T-cell (primary cell): ENCODE measurements at regions not wholly inside any gene's neighbourhood (a gene's known extent, or its start where the extent isn't known, plus 50 kb on each side); places are given as distances from the start of the nearest gene placed in this dataset.
A peak's percentile ranks its signal among the peaks of the same experiment; 100 is the strongest.

Experiments used
- ATAC-seq, 4 experiments: fragments of 200-7000 bp in 3 of 4; fragments of 150-1000 bp in 1 of 4; cut with Tn5 transposase; replicated peaks in 1 of 4; 1 replicate in 3 of 4; 2 replicates in 1 of 4; pipeline ENCODE4 v1.10.0; 2021; ENCODE audit warnings: moderate library complexity in 3 of 4, mild to moderate bottlenecking in 2 of 4, moderate number of reproducible peaks in 1 of 4
- CTCF ChIA-PET, 2 donors: fragments of 300-600 bp; sonication (Branson Sonifier 250); formaldehyde crosslinking; loops; one replicate each; lab custom pipeline; 2022; ENCODE audit warnings: antibody characterized with exemption in 2 of 2; lab: Charles Lee
- POLR2A ChIA-PET, 2 donors: fragments of 300-600 bp; sonication (Branson Sonifier 250); formaldehyde crosslinking; loops; one replicate each; lab custom pipeline; 2022; ENCODE audit warnings: antibody characterized with exemption in 2 of 2; lab: Charles Lee
- DNase-seq, 35 experiments: peaks; one replicate each; pipeline versions ENCODE4 v3.0.0 to v3.0.0-alpha.2; 2013 to 2023
- H3K27ac ChIP-seq: one replicate; pipeline ENCODE4 v1.5.1; 2013; ENCODE audit warnings: low read length
- H3K27me3 ChIP-seq, 2 experiments: replicated peaks in 1 of 2; 1 replicate in 1 of 2; 2 replicates in 1 of 2; pipeline versions ENCODE4 v1.6.1 to v1.7.0; 2013; ENCODE audit warnings: low read length in 1 of 2, mixed read lengths in 1 of 2; ENCODE audit not compliant: control insufficient read depth in 2 of 2, insufficient read depth in 2 of 2; ENCODE audit errors: extremely low read depth in 1 of 2
- H3K36me3 ChIP-seq, 2 donors: 1 replicate in 1 of 2; 2 replicates in 1 of 2; pipeline versions ENCODE4 v1.6.1 to v1.7.0; 2013; ENCODE audit warnings: low read length in 1 of 2; ENCODE audit not compliant: control insufficient read depth in 2 of 2, insufficient read depth in 1 of 2; ENCODE audit errors: extremely low read depth in 1 of 2
- H3K4me1 ChIP-seq, 2 experiments: 1 replicate in 1 of 2; 2 replicates in 1 of 2; pipeline versions ENCODE4 v1.6.1 to v1.7.0; 2013; ENCODE audit warnings: low read length in 2 of 2, mixed read lengths in 1 of 2; ENCODE audit not compliant: insufficient read depth in 2 of 2, control insufficient read depth in 1 of 2; ENCODE audit errors: extremely low read depth in 1 of 2
- H3K4me3 ChIP-seq, 2 donors: 1 replicate in 1 of 2; 2 replicates in 1 of 2; pipeline versions ENCODE4 v1.5.1 to v1.7.0; 2013; ENCODE audit warnings: mild to moderate bottlenecking in 2 of 2, low read length in 1 of 2, moderate library complexity in 1 of 2; ENCODE audit not compliant: control insufficient read depth in 1 of 2; ENCODE audit errors: extremely low read depth in 1 of 2
- H3K9me3 ChIP-seq: 2 replicates; pipeline ENCODE4 v1.7.0; 2013
- H3K27ac Mint-ChIP-seq, 2 donors: one replicate each; pipeline ENCODE4 v1.8.0; 2020 to 2021; ENCODE audit warnings: mild to moderate bottlenecking in 2 of 2, mixed read lengths in 2 of 2
- H3K27me3 Mint-ChIP-seq, 2 donors: one replicate each; pipeline ENCODE4 v1.8.0; 2021 to 2022; ENCODE audit warnings: mixed read lengths in 2 of 2
- H3K36me3 Mint-ChIP-seq: one replicate; pipeline ENCODE4 v1.8.0; 2021; ENCODE audit warnings: mixed read lengths
- H3K4me1 Mint-ChIP-seq, 3 donors: one replicate each; pipeline ENCODE4 v1.8.0; 2020 to 2022; ENCODE audit warnings: mixed read lengths in 3 of 3, mild to moderate bottlenecking in 1 of 3
- H3K4me3 Mint-ChIP-seq, 3 donors: one replicate each; pipeline ENCODE4 v1.8.0; 2020 to 2022; ENCODE audit warnings: mild to moderate bottlenecking in 3 of 3, mixed read lengths in 3 of 3, moderate library complexity in 3 of 3
- H3K9me3 Mint-ChIP-seq, 3 donors: one replicate each; pipeline ENCODE4 v1.8.0; 2020 to 2022; ENCODE audit warnings: mixed read lengths in 3 of 3
- WGBS: methylation state at CpG from one replicate; pipeline ENCODE4 v1.1.5; 2013; ENCODE audit warnings: missing lambda C conversion rate; ENCODE audit not compliant: insufficient coverage; 5-methylcytosine and 5-hydroxymethylcytosine counted together

DNA sequence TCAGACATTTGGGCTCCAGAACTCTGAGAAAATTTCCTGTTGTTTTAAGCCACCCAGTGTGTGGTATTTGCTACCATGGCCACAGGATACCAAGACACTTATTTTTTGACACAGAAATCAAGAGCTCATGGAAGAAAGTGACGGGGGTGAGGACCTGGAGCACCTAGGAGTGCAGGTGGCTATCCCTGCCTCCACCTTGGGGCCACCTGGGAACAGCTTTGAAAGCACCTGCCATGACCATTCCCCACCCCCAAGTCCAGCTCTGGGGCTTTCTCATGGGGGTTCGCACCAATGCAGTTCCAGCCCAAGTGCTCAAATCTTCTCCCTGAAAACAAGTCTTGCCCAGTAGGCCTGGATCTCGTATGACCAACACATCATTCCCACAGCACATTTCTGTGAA is 214.9 kb upstream of the IRX1 start:
- ChIA-PET POLR2A (no interaction called here), CTCF (no interaction called here)
- no peak for DNase-seq
- no peak overlapping the region for H3K4me3 ChIP-seq
- H3K36me3 ChIP-seq = no peaks in the 10 kb centered on the region
- H3K27ac ChIP-seq = no peak overlapping the region
- H3K9me3 ChIP-seq = no peaks in the 10 kb centered on the region
- H3K4me1 Mint-ChIP-seq = no peaks in the 10 kb centered on the region
- peaks cover 0 to 3% of the 10 kb centered on the region in 2 donors for H3K27me3 Mint-ChIP-seq
- H3K36me3 Mint-ChIP-seq = no peaks in the 10 kb centered on the region
- H3K4me1 ChIP-seq = no peaks in the 10 kb centered on the region
- 63% methylated on average over 3 of the region's 3 CpGs for WGBS
- H3K4me3 Mint-ChIP-seq = no peak overlapping the region
- peaks cover 2 to 15% (median 12%) of the 10 kb centered on the region in 3 donors for H3K9me3 Mint-ChIP-seq
- no peak for ATAC-seq
- H3K27me3 ChIP-seq = no peaks in the 10 kb centered on the region
- H3K27ac Mint-ChIP-seq = no peak overlapping the region

DNA sequence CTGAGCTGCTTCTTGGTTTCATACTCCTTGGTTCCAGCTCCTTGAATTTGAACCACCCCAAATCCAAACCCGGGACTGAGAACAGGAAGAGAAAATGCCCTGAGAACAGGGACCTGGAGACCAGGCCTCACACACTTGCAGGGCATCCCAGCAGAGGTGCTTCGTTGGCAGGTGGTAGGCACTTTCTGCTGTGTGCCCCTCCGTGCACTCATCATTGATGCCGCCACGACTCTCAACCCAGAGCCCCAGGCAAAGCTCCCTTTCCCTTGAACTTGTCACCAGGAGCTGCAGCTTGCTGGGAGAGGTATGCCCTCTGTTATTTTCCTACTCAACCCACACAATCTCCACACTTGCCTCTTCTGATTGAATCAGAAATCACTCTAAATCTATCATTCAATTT is 217.8 kb upstream of the IRX1 start:
- Mint-ChIP-seq H3K27ac (no peak overlapping the region), H3K4me1 (no peaks in the 10 kb centered on the region), H3K4me3 (no peak overlapping the region), H3K36me3 (no peaks in the 10 kb centered on the region), H3K9me3 (peaks cover 3 to 14% (median 11%) of the 10 kb centered on the region in 3 donors), H3K27me3 (peaks cover 0 to 3% of the 10 kb centered on the region in 2 donors)
- Histone ChIP-seq H3K4me3 (no peak overlapping the region), H3K36me3 (no peaks in the 10 kb centered on the region), H3K27ac (no peak overlapping the region), H3K27me3 (no peaks in the 10 kb centered on the region), H3K4me1 (no peaks in the 10 kb centered on the region), H3K9me3 (peaks cover 3% of the 10 kb centered on the region)
- POLR2A ChIA-PET = interaction anchor here in 1 of 2 donors (0.6 kb wide), 1 partner anchor 29 kb away, joined by 3 read pairs; no protein-coding TSS in a partner anchor
- ATAC-seq (no peak), DNase-seq (no peak)
- WGBS = 71% methylated on average over 4 of the region's 5 CpGs
- CTCF ChIA-PET = no interaction called here

DNA sequence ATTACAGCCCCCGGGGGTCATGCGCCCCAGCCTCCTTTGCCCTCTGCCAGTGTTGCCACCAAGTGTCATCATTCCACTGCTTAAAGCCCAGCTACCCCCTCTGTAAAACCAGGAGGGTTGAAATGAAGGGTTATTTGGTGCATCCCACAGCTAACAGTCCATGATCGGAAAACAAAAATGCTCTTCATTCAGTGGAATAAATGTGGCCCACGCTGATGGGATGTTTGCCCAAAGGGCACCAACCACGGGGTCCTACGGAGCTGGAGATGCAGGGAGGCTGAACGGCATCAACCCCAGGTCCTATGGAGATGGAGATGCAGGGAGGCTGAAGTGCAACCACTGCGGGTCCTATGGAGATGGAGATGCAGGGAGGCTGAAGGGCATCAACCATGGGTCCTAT is 218.5 kb upstream of the IRX1 start:
- no peak overlapping the region for H3K4me3 ChIP-seq
- DNase-seq (no peak), ATAC-seq (no peak)
- peaks cover 0 to 3% of the 10 kb centered on the region in 2 donors for H3K27me3 Mint-ChIP-seq
- no peak overlapping the region for H3K27ac ChIP-seq
- H3K9me3 ChIP-seq = peaks cover 8% of the 10 kb centered on the region
- peaks cover 4 to 13% (median 11%) of the 10 kb centered on the region in 3 donors for H3K9me3 Mint-ChIP-seq
- no peaks in the 10 kb centered on the region for H3K27me3 ChIP-seq
- WGBS = 74% methylated on average over 6 of the region's 8 CpGs
- no peaks in the 10 kb centered on the region for H3K4me1 Mint-ChIP-seq
- H3K36me3 ChIP-seq = no peaks in the 10 kb centered on the region
- ChIA-PET CTCF (no interaction called here), POLR2A (interaction anchor here in 1 of 2 donors (0.6 kb wide), 1 partner anchor 29 kb away, joined by 3 read pairs; no protein-coding TSS in a partner anchor)
- no peaks in the 10 kb centered on the region for H3K36me3 Mint-ChIP-seq
- no peaks in the 10 kb centered on the region for H3K4me1 ChIP-seq
- H3K4me3 Mint-ChIP-seq = no peak overlapping the region
- no peak overlapping the region for H3K27ac Mint-ChIP-seq

DNA sequence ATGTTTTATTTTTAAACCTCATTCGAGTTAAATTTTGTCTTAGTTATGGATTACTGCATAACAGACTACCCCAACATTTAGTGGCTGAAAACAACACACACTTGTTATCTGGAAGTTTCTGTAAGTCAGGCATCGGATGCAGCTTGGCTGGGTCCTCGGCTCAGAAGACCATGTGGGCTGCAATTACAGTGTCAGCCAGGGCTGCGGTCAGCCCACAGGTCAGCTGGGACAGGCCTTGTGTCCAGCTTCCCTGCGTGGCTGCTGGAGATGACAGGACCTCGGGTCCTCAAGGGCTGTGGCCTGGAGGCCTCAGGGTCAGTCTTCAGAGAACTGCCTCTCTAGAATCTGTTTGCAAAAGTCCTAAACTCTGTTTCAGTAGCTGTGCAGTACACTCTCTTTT is 219.0 kb upstream of the IRX1 start:
- ATAC-seq = no peak
- no peak overlapping the region for H3K4me3 Mint-ChIP-seq
- H3K27me3 Mint-ChIP-seq = peaks cover 0 to 3% of the 10 kb centered on the region in 2 donors
- Histone ChIP-seq H3K27ac (no peak overlapping the region), H3K4me3 (no peak overlapping the region), H3K4me1 (no peaks in the 10 kb centered on the region), H3K36me3 (no peaks in the 10 kb centered on the region), H3K9me3 (peaks cover 8% of the 10 kb centered on the region), H3K27me3 (no peaks in the 10 kb centered on the region)
- H3K27ac Mint-ChIP-seq = no peak overlapping the region
- peaks cover 5 to 16% (median 15%) of the 10 kb centered on the region in 3 donors for H3K9me3 Mint-ChIP-seq
- no peaks in the 10 kb centered on the region for H3K36me3 Mint-ChIP-seq
- no peaks in the 10 kb centered on the region for H3K4me1 Mint-ChIP-seq
- ChIA-PET CTCF (no interaction called here), POLR2A (no interaction called here)
- WGBS = 60% methylated on average over 5 of the region's 6 CpGs
- no peak for DNase-seq

DNA sequence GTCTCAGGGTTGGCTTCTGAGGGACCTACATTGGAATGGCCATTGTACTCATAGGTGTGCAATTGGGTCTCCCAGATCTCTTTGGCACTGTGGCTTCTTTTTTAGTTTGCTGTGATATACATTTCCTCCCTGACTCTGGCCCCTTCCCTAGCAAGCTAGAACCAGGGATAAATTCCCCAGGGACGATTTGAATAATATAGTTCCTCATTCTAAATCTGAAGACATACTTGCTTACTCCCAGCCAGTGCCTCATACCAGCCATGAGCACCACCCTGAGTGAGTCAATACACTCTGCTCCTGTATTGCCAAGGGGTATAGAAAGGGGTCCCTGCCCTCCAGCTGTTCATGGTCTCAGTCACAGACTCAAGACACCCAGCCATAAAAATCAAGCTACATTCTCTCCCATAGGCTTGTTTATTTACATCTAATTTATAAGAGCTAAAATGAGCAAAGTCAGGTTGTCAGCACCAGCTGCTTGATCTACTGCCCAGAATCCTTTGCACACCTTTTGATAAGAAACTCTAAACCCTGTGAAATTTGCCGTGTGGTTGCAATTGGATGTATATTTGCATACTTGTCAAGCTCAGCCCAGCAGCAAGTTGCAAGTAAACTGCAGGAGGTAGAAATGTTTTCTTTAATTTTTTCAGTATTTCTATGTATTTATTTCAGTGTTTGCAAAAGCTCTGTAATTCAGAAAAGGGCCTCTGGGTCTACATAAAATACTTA is 219.9 kb upstream of the IRX1 start:
- Mint-ChIP-seq H3K9me3 (peaks cover 5 to 16% (median 15%) of the 10 kb centered on the region in 3 donors), H3K4me1 (no peaks in the 10 kb centered on the region), H3K27ac (no peak overlapping the region), H3K27me3 (peaks cover 0 to 3% of the 10 kb centered on the region in 2 donors), H3K4me3 (no peak overlapping the region), H3K36me3 (no peaks in the 10 kb centered on the region)
- H3K27me3 ChIP-seq = no peaks in the 10 kb centered on the region
- peaks cover 8% of the 10 kb centered on the region for H3K9me3 ChIP-seq
- H3K36me3 ChIP-seq = no peaks in the 10 kb centered on the region
- ATAC-seq (no peak), DNase-seq (no peak)
- no peak overlapping the region for H3K27ac ChIP-seq
- H3K4me1 ChIP-seq = no peaks in the 10 kb centered on the region
- WGBS = 33% methylated on average over 1 of the region's 2 CpGs
- ChIA-PET CTCF (no interaction called here), POLR2A (no interaction called here)
- H3K4me3 ChIP-seq = no peak overlapping the region

DNA sequence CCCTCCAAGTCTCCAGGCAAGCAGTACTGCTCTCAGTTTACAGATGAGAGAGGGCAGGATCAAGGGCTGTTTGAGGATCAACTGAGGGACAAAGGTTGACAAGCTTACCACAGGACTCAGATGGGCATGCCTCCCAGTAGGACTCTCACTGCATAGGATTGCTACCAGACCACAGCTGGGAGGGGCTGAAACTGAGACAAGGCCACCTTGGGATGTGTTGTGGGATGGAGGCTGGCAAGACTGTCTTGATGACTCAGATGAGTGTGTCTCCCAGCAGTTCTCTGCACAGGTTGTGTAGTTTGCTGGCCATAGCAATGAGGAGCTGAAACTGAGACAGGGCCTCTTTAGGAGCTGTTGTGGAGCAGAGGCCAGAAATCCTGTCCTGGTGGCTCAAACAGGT is 222.2 kb upstream of the IRX1 start:
- peak overlapping the region in 1 of 2 donors; percentile 15 for H3K4me3 ChIP-seq
- ATAC-seq (no peak), DNase-seq (no peak)
- H3K4me1 ChIP-seq = no peaks in the 10 kb centered on the region
- CTCF ChIA-PET = no interaction called here
- H3K4me1 Mint-ChIP-seq = no peaks in the 10 kb centered on the region
- H3K9me3 ChIP-seq = peaks cover 8% of the 10 kb centered on the region
- H3K9me3 Mint-ChIP-seq = peaks cover 5 to 26% (median 22%) of the 10 kb centered on the region in 3 donors
- POLR2A ChIA-PET = no interaction called here
- H3K27me3 ChIP-seq = no peaks in the 10 kb centered on the region
- H3K27me3 Mint-ChIP-seq = peaks cover 0 to 3% of the 10 kb centered on the region in 2 donors
- no peak overlapping the region for H3K4me3 Mint-ChIP-seq
- H3K27ac ChIP-seq = no peak overlapping the region
- no peak overlapping the region for H3K27ac Mint-ChIP-seq
- no peaks in the 10 kb centered on the region for H3K36me3 Mint-ChIP-seq
- H3K36me3 ChIP-seq = no peaks in the 10 kb centered on the region
